GM12873 (cell line): ENCODE measurements at regions not wholly inside any gene's neighbourhood (a gene's known extent, or its start where the extent isn't known, plus 50 kb on each side); places are given as distances from the start of the nearest gene placed in this dataset.

Experiments used
- CTCF ChIP-seq: IDR thresholded peaks from 2 replicates; pipeline ENCODE4 v1.5.1; 2012; ENCODE audit warnings: low read depth, mild to moderate bottlenecking, moderate library complexity, low read length, control low read depth; ENCODE audit not compliant: insufficient read depth; ENCODE audit errors: missing control alignments

DNA sequence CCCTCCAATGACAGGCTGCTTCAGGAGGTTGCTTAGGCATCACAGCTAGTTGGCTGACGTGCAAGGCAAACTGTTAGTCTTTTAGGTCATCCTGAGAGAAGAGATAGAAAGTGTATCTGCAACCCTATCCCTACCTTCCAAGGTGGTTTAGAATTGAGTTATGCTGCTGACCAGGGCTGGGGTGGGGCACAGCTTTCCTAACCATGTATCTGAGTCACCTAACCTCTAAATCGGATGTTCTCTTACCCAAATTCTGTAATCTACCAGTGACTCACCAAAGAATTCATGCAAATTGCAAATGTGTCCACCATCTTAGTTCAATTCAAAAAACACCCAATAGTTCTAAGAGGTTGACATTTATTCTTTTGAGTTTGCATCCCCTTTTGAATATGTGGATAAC is 107.2 kb upstream of the DYNLRB2 start:
- TF ChIP-seq CTCF = no peak

DNA sequence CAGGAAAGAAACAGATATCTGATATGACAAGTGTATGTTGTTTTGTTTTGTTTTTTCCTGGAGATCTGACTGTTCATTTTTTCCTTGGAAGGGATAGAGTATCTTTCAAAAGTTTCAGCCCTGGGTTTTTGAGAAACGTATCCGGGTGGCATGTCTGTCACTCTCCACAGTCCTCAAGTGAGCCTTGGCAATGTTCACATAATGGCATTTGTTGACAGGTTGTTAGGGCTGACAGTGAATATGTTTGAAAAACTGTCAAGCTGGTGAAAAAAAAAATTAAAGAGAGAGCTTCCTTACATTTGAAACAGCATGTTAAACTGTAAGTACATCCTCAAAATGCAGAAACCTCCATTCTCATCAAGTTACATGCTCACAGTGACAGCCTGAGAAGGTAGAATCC is 113.0 kb upstream of the DYNLRB2 start:
- no peak for TF ChIP-seq CTCF

GRCh38 chr16:80418517-80419355 is 122.1 kb upstream of the DYNLRB2 start:
- TF ChIP-seq CTCF = no peak

- TF ChIP-seq CTCF = no peak
Measured at GRCh38 chr16:80417706-80418271, 123.0 kb upstream of the DYNLRB2 start.

DNA sequence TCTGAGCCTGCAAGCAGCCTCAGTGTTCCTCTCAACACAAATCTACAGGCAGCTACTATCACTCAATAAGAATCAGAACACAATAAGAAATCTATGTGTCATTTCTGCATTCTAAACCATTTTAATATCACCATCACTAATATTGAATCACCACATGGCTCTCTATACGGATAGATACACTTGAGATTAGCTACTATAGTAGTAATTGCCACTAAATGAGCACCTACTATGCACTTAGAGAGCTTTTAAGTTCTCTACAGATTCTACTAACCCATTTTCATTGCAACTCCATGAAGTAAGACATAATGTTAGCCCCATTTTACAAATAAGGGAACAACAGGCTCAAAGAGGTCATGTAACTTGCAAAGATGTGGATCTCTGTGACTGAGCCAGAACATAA is 132.8 kb upstream of the DYNLRB2 start:
- no peak for TF ChIP-seq CTCF

- TF ChIP-seq CTCF = no peak
Measured at GRCh38 chr16:80407265-80407987, 133.4 kb upstream of the DYNLRB2 start.

DNA sequence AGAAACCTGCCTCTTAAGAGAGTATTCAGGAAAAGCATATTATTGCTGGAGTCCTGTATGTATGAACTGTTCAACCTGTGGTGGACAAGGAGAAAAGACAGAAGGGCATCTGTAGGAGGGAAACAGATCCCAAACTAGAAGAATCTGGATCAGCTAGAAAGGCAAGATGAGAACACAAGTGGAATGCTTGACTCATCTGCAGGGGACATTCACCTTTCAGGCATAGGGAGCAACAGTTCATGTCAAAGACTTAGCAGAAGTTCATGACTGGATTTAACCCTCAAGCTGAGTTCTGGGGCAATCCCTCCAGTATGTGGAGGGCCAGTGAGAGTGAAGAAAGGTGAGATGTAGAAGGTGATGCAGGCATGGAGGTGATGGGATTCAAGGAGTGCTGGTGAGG is 135.9 kb upstream of the DYNLRB2 start:
- TF ChIP-seq CTCF = no peak
